Ishikawa (cell line): ENCODE measurements at regions not wholly inside any gene's neighbourhood (a gene's known extent, or its start where the extent isn't known, plus 50 kb on each side); places are given as distances from the start of the nearest gene placed in this dataset.

ENCODE experiments used
- CEBPB ChIP-seq: IDR thresholded peaks from 2 replicates; pipeline ENCODE4 v1.6.1; 2012
- CREB1 ChIP-seq: IDR thresholded peaks from 2 replicates; pipeline ENCODE4 v1.6.1; 2012; ENCODE audit warnings: low read depth
- EGR1 ChIP-seq: IDR thresholded peaks from 2 replicates; pipeline ENCODE4 v1.6.1; 2012
- EP300 ChIP-seq: IDR thresholded peaks from 2 replicates; pipeline ENCODE4 v1.6.1; 2012; ENCODE audit warnings: borderline replicate concordance
- FOXM1 ChIP-seq: IDR thresholded peaks from 2 replicates; pipeline ENCODE4 v1.6.1; 2012; ENCODE audit warnings: low read depth, borderline replicate concordance
- MAX ChIP-seq: IDR thresholded peaks from 2 replicates; pipeline ENCODE4 v1.6.1; 2012
- NFIC ChIP-seq: IDR thresholded peaks from 2 replicates; pipeline ENCODE4 v1.6.1; 2012
- RAD21 ChIP-seq: IDR thresholded peaks from 2 replicates; pipeline ENCODE4 v1.6.1; 2012; ENCODE audit warnings: low read depth
- REST ChIP-seq: IDR thresholded peaks from 2 replicates; pipeline ENCODE4 v1.6.1; 2012; ENCODE audit warnings: low read depth, mild to moderate bottlenecking
- TAF1 ChIP-seq: IDR thresholded peaks from 2 replicates; pipeline ENCODE4 v1.6.1; 2012; ENCODE audit warnings: low read depth, mild to moderate bottlenecking
- TCF12 ChIP-seq: IDR thresholded peaks from 2 replicates; pipeline ENCODE4 v1.6.1; 2012; ENCODE audit warnings: low read depth
- TEAD4 ChIP-seq: IDR thresholded peaks from 2 replicates; pipeline ENCODE4 v1.6.1; 2012
- USF1 ChIP-seq: IDR thresholded peaks from 2 replicates; pipeline ENCODE4 v1.6.1; 2012
- YY1 ChIP-seq: IDR thresholded peaks from 2 replicates; pipeline ENCODE4 v1.6.1; 2012; ENCODE audit warnings: low read depth
- ZBTB7A ChIP-seq: IDR thresholded peaks from 2 replicates; pipeline ENCODE4 v1.6.1; 2012; ENCODE audit warnings: low read depth

- TF ChIP-seq TEAD4 (no peak), CREB1 (no peak), FOXM1 (no peak), ZBTB7A (no peak), YY1 (no peak), RAD21 (no peak), MAX (no peak), TAF1 (no peak), USF1 (no peak), CEBPB (no peak), REST (no peak)
Observed at GRCh38 chr4:160498211-160498610, 1395.3 kb downstream of the RAPGEF2 start.

GRCh38 chr4:160505724-160506123 lies 1402.8 kb downstream of the RAPGEF2 start:
- no peak for TF ChIP-seq ZBTB7A
- TF ChIP-seq TEAD4 = no peak
- no peak for TF ChIP-seq YY1
- TF ChIP-seq NFIC = no peak
- TF ChIP-seq TAF1 = no peak
- TF ChIP-seq FOXM1 = no peak

GRCh38 chr4:160510928-160511327 lies 1408.0 kb downstream of the RAPGEF2 start:
- TF ChIP-seq NFIC = no peak

GRCh38 chr4:160514126-160514525 lies 1411.2 kb downstream of the RAPGEF2 start:
- TF ChIP-seq USF1 = no peak
- no peak for TF ChIP-seq TEAD4
- no peak for TF ChIP-seq TAF1
- TF ChIP-seq REST = no peak

- TF ChIP-seq MAX (no peak), RAD21 (no peak), YY1 (no peak), ZBTB7A (no peak), NFIC (no peak)
Observed at GRCh38 chr4:160523231-160523630, 1420.4 kb downstream of the RAPGEF2 start.

GRCh38 chr4:160537681-160538080 lies 1434.8 kb downstream of the RAPGEF2 start:
- TF ChIP-seq YY1 (no peak), REST (no peak), NFIC (no peak), ZBTB7A (no peak), CEBPB (no peak), CREB1 (no peak), MAX (no peak), TAF1 (no peak), FOXM1 (no peak), EGR1 (no peak), RAD21 (no peak), EP300 (no peak), USF1 (no peak), TEAD4 (no peak), TCF12 (no peak)
